HEK293 (cell line): ENCODE measurements at regions not wholly inside any gene's neighbourhood (a gene's known extent, or its start where the extent isn't known, plus 50 kb on each side); places are given as distances from the start of the nearest gene placed in this dataset.

Experiments used
- CTCF ChIA-PET: fragments of 350-600 bp; formaldehyde crosslinking; extraction: SDS; loops from one replicate; lab custom pipeline; 2021; ENCODE audit warnings: antibody characterized with exemption; lab: Yijun Ruan, JAX
- POLR2A ChIA-PET: fragments of 300-600 bp; formaldehyde crosslinking; extraction: SDS; loops from one replicate; lab custom pipeline; 2020; ENCODE audit warnings: antibody characterized with exemption, inconsistent platforms; lab: Yijun Ruan, JAX
- H3K27ac ChIP-seq: fragments of 200-500 bp; sonication (Bioruptor generic); 2 replicates; pipeline ENCODE4 v1.5.1; 2014; ENCODE audit warnings: low read depth, low read length, control low read depth, inconsistent platforms; ENCODE audit errors: extremely low read depth
- H3K36me3 ChIP-seq, 2 experiments: fragments of 200-500 bp in 1 of 2; sonication (Bioruptor generic) in 1 of 2; 1 replicate in 1 of 2; 2 replicates in 1 of 2; pipeline ENCODE4 v1.5.1; 2014 to 2017; ENCODE audit warnings: inconsistent platforms in 2 of 2, low read length in 2 of 2; ENCODE audit not compliant: control insufficient read depth in 2 of 2, insufficient read depth in 1 of 2
- H3K4me1 ChIP-seq: fragments of 200-500 bp; sonication (Bioruptor generic); 2 replicates; pipeline ENCODE4 v1.5.1; 2014; ENCODE audit warnings: mild to moderate bottlenecking, low read length, inconsistent platforms; ENCODE audit not compliant: control insufficient read depth, insufficient read depth
- H3K4me3 ChIP-seq: 2 replicates; pipeline ENCODE4 v1.5.1; 2011; ENCODE audit warnings: low read depth, mild to moderate bottlenecking, control low read depth, low read length, moderate library complexity
- H3K9me3 ChIP-seq: fragments of 200-500 bp; sonication (Bioruptor generic); 2 replicates; pipeline ENCODE4 v1.5.1; 2014; ENCODE audit warnings: low read depth, low read length, inconsistent platforms; ENCODE audit not compliant: control insufficient read depth, insufficient read depth
- GLI4 ChIP-seq: fragments of 450-650 bp; formaldehyde crosslinking; IDR thresholded peaks from 2 replicates; pipeline ENCODE4 v1.5.1; 2016; ENCODE audit warnings: missing biosample characterization, missing genetic modification characterization
- GLIS2 ChIP-seq: fragments of 450-650 bp; formaldehyde crosslinking; IDR thresholded peaks from 2 replicates; pipeline ENCODE4 v1.5.1; 2016; ENCODE audit warnings: missing biosample characterization, missing genetic modification characterization
- HOXA7 ChIP-seq: sonication (generic); formaldehyde crosslinking; IDR thresholded peaks from 2 replicates; pipeline ENCODE4 v1.8.1; 2022; ENCODE audit warnings: missing genetic modification reagents, borderline replicate concordance
- PRDM1 ChIP-seq: fragments of 450-650 bp; formaldehyde crosslinking; IDR thresholded peaks from 2 replicates; pipeline ENCODE4; 2016; ENCODE audit warnings: missing biosample characterization, missing genetic modification characterization
- PRDM2 ChIP-seq: fragments of 450-650 bp; formaldehyde crosslinking; IDR thresholded peaks from 2 replicates; pipeline ENCODE4 v1.5.1; 2016; ENCODE audit warnings: missing biosample characterization, missing genetic modification characterization, borderline replicate concordance
- SCRT1 ChIP-seq: fragments of 450-650 bp; formaldehyde crosslinking; IDR thresholded peaks from 2 replicates; pipeline ENCODE4 v1.5.1; 2016; ENCODE audit warnings: missing biosample characterization, missing genetic modification characterization, borderline replicate concordance
- WT1 ChIP-seq: fragments of 450-650 bp; formaldehyde crosslinking; IDR thresholded peaks from 2 replicates; pipeline ENCODE4 v1.5.1; 2016; ENCODE audit warnings: missing biosample characterization, missing genetic modification characterization
- ZBTB17 ChIP-seq: fragments of 450-650 bp; formaldehyde crosslinking; IDR thresholded peaks from 2 replicates; pipeline ENCODE4 v1.5.1; 2016; ENCODE audit warnings: missing biosample characterization, missing genetic modification characterization
- ZBTB7A ChIP-seq: fragments of 450-650 bp; formaldehyde crosslinking; IDR thresholded peaks from 2 replicates; pipeline ENCODE4 v1.5.1; 2016; ENCODE audit warnings: low read depth, missing biosample characterization, missing genetic modification characterization
- ZBTB8A ChIP-seq: fragments of 450-650 bp; formaldehyde crosslinking; IDR thresholded peaks from 2 replicates; pipeline ENCODE4 v1.5.1; 2016; ENCODE audit warnings: missing biosample characterization, missing genetic modification characterization
- ZFP69B ChIP-seq: fragments of 450-650 bp; formaldehyde crosslinking; IDR thresholded peaks from 2 replicates; pipeline ENCODE4 v1.5.1; 2016; ENCODE audit warnings: missing biosample characterization, missing genetic modification characterization
- ZNF121 ChIP-seq: fragments of 450-650 bp; formaldehyde crosslinking; IDR thresholded peaks from 2 replicates; pipeline ENCODE4 v1.5.1; 2016; ENCODE audit warnings: missing biosample characterization, missing genetic modification characterization
- ZNF140 ChIP-seq: fragments of 450-650 bp; formaldehyde crosslinking; IDR thresholded peaks from 2 replicates; pipeline ENCODE4 v1.5.1; 2016; ENCODE audit warnings: missing biosample characterization, missing genetic modification characterization
- ZNF2 ChIP-seq: fragments of 450-650 bp; formaldehyde crosslinking; IDR thresholded peaks from 2 replicates; pipeline ENCODE4 v1.5.1; 2016; ENCODE audit warnings: missing biosample characterization, missing genetic modification characterization
- ZNF24 ChIP-seq: fragments of 450-650 bp; formaldehyde crosslinking; IDR thresholded peaks from 2 replicates; pipeline ENCODE4 v1.5.1; 2016; ENCODE audit warnings: missing biosample characterization, missing genetic modification characterization
- ZNF449 ChIP-seq: fragments of 450-650 bp; formaldehyde crosslinking; IDR thresholded peaks from 2 replicates; pipeline ENCODE4 v1.5.1; 2017; ENCODE audit warnings: missing biosample characterization, mild to moderate bottlenecking, missing genetic modification characterization, moderate library complexity
- ZNF548 ChIP-seq: fragments of 450-650 bp; formaldehyde crosslinking; IDR thresholded peaks from 2 replicates; pipeline ENCODE4 v1.5.1; 2016; ENCODE audit warnings: missing biosample characterization, missing genetic modification characterization
- ZNF600 ChIP-seq: fragments of 450-650 bp; formaldehyde crosslinking; IDR thresholded peaks from 2 replicates; pipeline ENCODE4 v1.5.1; 2016; ENCODE audit warnings: missing biosample characterization, missing genetic modification characterization
- ZNF677 ChIP-seq: fragments of 450-650 bp; IDR thresholded peaks from 2 replicates; pipeline ENCODE4 v1.5.0; 2018; ENCODE audit warnings: missing biosample characterization, mild to moderate bottlenecking, missing genetic modification characterization, moderate library complexity
- ZNF791 ChIP-seq: fragments of 450-650 bp; formaldehyde crosslinking; IDR thresholded peaks from 2 replicates; pipeline ENCODE4 v1.5.1; 2016; ENCODE audit warnings: missing biosample characterization, missing genetic modification characterization
- ZSCAN4 ChIP-seq: fragments of 450-650 bp; formaldehyde crosslinking; IDR thresholded peaks from 2 replicates; pipeline ENCODE4 v1.5.1; 2017; ENCODE audit warnings: missing biosample characterization, missing genetic modification characterization
- ZXDB ChIP-seq: fragments of 450-650 bp; formaldehyde crosslinking; IDR thresholded peaks from 2 replicates; pipeline ENCODE4 v1.5.1; 2016; ENCODE audit warnings: missing biosample characterization, missing genetic modification characterization

- H3K36me3 ChIP-seq: no peaks in the 10 kb centered on the region
- H3K4me1 ChIP-seq: no peaks in the 10 kb centered on the region
- no peak overlapping the region; the same call in 1 of the 2 replicates for H3K4me3 ChIP-seq
- POLR2A ChIA-PET: no interaction called here
- CTCF ChIA-PET: interaction anchor here (1.0 kb wide), 1 partner anchor 86 kb away, joined by 3 read pairs; no protein-coding TSS in a partner anchor
- TF ChIP-seq ZNF791 (tag by site-specific recombination): no peak
- TF ChIP-seq GLIS2 (tag by site-specific recombination): no peak
- no peak for TF ChIP-seq ZXDB (tag by site-specific recombination)
- TF ChIP-seq ZSCAN4 (tag by site-specific recombination): no peak
- no peak for TF ChIP-seq ZNF548 (tag by site-specific recombination)
- TF ChIP-seq ZNF449: no peak
- TF ChIP-seq ZBTB7A (tag by site-specific recombination): no peak
- TF ChIP-seq ZBTB8A: no peak
- TF ChIP-seq ZNF121 (tag by site-specific recombination): no peak
- TF ChIP-seq ZNF140 (tag by site-specific recombination): no peak
- TF ChIP-seq PRDM1 (tag by site-specific recombination): no peak
- no peak for TF ChIP-seq ZNF677 (tag by site-specific recombination)
- TF ChIP-seq ZNF2 (tag by site-specific recombination): no peak
- no peak for TF ChIP-seq ZFP69B (tag by site-specific recombination)
- TF ChIP-seq ZBTB17 (tag by site-specific recombination): no peak
- TF ChIP-seq WT1 (tag by site-specific recombination): no peak
- TF ChIP-seq HOXA7: no peak
- TF ChIP-seq ZNF24 (tag by site-specific recombination): no peak
- TF ChIP-seq, all 188 proteins: peak for 0
- Histone ChIP-seq H3K9me3 (no peaks in the 10 kb centered on the region), H3K27ac (no peak overlapping the region)
Observed at GRCh38 chr2:5982193-5982902, 290.2 kb downstream of the SOX11 start.

GRCh38 chr2:5982903-5983265 lies 290.7 kb downstream of the SOX11 start:
- H3K4me1 ChIP-seq: no peaks in the 10 kb centered on the region
- no peak overlapping the region for H3K4me3 ChIP-seq
- TF ChIP-seq GLI4 (tag by site-specific recombination) (no peak), PRDM2 (tag by site-specific recombination) (no peak), SCRT1 (tag by site-specific recombination) (no peak), ZNF600 (tag by site-specific recombination) (no peak)
- ChIA-PET POLR2A (no interaction called here), CTCF (no interaction called here)
- H3K9me3 ChIP-seq: no peaks in the 10 kb centered on the region
- no peaks in the 10 kb centered on the region for H3K36me3 ChIP-seq
- no peak overlapping the region for H3K27ac ChIP-seq
